Kidney glomerular epithelial cell (primary cell): ENCODE measurements at regions not wholly inside any gene's neighbourhood (a gene's known extent, or its start where the extent isn't known, plus 50 kb on each side); places are given as distances from the start of the nearest gene placed in this dataset.

Experiments used
- DNase-seq: peaks from one replicate; lab custom pipeline; 2025; lab: John Stamatoyannopoulos, UW

DNA sequence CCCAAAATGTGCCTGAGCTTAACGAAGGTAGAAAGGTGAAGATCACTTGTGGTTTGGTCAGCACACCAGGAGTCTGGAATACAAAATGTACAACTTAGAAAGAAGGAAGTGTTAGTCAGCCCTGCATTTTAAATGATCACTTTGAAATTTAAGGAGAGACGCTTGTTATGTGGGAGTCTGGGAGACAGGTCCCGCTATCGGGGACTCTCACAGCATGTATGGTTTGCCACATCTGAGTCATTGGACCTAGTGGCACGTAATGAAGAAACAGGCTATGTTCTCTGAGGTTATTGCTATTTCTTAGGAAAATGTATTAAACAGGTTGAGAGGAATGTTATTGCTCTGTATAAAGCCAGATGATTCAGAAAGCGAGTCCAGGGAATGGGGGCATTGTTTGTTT, 2362.5 kb upstream of the WWC1 start:
- no peak for DNase-seq

DNA sequence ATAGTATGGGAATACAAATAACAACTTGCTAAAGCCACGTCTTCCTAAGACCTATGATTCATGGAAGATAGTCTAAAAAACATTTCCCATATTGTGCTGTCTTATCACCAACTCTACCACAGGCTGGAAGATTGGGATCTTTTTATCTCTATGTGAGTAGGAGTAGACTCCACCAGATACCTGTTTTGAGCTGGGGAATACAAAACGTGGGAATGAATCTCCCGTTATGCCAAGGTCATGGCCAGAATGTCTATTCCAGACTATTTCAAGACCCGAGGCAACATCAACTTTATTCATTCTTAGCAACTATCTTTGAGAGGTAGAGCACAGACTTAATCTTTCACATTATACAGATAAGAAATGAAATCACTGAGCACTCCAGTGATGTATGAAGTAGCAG, 2350.9 kb upstream of the WWC1 start:
- DNase-seq, result no peak

- no peak for DNase-seq
Observed at GRCh38 chr5:165956854-165957253, 2334.6 kb upstream of the WWC1 start.

DNA sequence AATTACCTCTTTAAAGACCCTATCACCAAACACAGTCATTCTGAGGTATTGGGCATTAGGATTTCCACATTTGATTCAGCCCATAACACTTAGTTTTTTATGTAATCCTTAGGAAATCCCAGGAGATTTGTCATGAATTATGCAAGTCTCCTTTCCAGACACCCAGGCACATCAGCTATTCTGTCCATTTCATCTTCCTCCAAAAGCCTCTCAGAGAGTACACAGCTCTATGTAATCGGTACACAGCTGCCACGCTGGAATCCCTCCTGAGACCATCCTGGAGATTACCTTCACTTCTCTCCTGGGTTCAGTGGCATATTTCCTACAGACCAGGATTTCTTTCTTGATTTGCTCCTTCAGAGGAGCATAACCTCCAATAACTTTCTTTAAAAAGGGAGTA, 2309.8 kb upstream of the WWC1 start:
- no peak for DNase-seq

- DNase-seq, result no peak
Observed at GRCh38 chr5:165996201-165996875, 2295.1 kb upstream of the WWC1 start.

DNA sequence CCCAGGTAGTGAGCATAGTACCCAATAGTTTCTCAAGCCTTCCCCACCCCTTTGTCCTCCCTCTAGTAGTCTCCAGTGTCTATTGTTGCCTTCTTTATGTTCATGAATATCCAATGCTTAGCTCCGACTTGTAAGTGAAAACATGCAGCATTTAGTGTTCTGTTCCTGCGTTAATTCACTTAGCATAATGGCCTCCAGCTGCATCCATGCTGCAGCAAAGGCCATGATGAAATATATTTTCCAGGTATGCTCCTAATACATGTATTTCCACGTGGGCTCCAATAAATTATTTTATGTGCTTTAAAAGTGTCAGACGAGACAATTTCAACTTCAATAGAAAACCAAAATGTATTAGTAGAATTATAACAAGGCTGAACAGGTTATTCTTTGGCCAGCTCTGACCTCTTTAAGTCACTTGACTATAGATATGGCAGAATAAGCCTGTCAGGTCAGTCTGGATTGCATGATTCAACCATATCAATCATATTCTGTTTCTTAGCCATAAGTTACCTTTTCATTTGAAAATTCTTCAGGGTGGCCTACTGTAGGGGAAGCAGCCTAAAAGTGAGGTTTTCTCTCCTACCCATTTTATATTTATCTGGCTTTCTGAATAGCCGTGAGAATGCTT, 2291.6 kb upstream of the WWC1 start:
- DNase-seq, result no peak

- no peak for DNase-seq
Observed at GRCh38 chr5:166004006-166004405, 2287.4 kb upstream of the WWC1 start.

DNA sequence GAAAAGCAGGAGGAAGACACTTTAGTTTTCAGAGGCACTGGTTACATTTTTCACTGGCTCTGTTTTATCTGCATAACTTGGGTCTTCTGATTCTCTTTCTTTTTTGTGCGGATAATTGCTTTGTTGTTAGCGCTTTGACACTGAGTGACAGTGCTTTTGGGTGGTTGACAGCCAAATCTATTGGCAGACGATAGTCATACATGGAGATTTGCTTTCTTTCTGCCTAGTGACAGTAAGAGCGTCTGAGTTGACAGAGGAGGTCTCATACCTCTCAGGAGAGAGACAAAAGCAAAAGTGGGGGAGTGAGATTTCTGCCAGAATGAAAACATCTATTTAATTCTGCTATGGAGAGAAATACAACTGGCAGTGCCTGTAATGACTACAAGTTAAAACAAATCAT, 2278.0 kb upstream of the WWC1 start:
- no peak for DNase-seq

DNA sequence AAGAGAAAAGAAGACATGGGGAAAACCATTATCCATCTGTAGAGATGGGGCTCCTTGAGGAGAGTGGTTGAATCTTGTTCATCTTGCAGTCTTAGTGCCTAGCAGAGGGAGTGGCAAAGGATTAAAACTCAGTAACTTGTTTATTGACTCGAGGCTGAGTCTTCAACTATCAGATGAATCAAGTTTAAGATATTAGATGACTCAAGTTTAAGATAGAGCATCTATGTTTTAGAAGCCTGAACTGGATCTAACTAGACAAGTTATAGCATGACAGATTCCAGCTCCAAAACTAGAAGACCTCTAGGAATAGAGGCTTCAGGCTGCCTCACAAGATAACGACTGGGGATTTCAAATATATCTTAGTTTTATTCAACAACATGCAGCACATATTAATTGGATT, 2277.2 kb upstream of the WWC1 start:
- no peak for DNase-seq

DNA sequence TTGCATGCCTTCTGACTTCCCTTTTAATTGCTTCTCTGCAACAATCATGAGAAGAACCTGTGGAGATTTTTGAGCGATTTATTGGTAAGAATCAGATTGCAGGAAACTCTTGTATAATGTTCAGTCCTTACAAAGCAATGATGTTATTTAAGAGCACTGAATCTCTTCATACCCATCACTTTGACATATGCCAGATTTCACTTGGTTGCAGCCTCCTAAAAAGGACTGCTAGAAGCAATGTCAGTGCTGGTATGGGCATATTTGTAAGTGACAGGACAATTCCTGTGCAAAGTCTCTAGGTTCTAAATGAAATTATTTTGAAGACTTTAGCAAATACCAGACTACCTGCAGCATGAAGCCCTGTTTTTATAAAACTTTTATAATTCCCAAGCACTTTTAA, 2272.7 kb upstream of the WWC1 start:
- no peak for DNase-seq

- DNase-seq, result no peak
Observed at GRCh38 chr5:166022065-166022464, 2269.4 kb upstream of the WWC1 start.

GRCh38 chr5:166024970-166025369, 2266.5 kb upstream of the WWC1 start:
- DNase-seq, result no peak

GRCh38 chr5:166027582-166027981, 2263.9 kb upstream of the WWC1 start:
- no peak for DNase-seq

GRCh38 chr5:166031926-166032325, 2259.5 kb upstream of the WWC1 start:
- no peak for DNase-seq

DNA sequence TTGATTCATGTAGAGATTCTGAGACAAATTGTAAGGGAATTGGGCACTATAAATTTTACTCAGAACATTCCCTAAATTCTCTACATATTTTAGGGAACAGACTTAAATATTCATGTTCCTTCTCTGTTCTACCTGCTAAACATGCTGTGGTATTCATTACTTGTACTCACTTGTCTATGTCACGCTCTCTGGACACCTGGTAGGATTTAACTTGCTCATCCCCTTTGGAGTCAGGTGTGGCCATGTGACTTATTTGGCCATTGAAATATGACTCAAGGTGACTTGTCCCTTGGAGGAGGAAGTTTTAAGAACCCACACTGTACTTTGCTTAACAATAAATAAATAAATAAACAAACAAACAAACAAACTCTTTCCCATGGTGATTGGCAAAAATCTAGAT, 2258.8 kb upstream of the WWC1 start:
- DNase-seq, result no peak

DNA sequence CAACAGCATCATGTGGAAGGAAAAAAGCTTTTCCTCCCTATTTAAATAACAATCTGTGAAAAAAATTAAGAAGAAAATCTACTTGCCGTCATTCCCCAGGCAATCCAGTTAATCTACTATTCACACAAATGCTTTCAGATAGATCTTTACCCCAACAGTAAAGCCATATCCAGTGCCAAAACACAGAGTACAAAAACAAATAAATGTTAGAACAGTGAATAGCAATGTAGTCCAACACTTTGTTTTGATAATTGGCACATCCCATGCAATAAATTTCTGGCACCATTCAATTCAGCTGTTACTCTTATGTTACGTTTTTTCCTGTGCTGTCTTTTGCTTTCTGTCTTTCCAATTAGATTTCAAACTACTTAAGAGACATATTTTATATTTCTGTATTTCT, 2245.5 kb upstream of the WWC1 start:
- no peak for DNase-seq

GRCh38 chr5:166046956-166047355, 2244.5 kb upstream of the WWC1 start:
- no peak for DNase-seq

DNA sequence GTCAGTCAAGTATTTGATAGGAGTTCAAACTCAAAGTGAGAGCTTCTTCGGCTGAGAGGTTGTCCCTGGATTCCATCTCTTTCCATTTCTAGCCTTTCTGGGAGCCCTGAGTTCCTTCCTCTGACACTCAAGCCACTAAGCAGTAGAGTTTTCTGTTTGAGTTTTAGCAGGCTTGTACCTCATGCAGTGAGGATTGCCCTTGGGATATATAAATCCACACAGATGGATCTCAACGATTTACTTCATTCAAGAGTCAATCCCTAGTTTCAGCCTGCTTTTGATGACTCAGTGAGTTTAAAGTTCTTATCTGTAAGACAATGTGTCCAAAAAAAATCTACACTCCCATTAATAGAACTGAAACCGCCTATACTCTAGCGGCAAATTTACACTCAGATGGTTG, 2240.9 kb upstream of the WWC1 start:
- DNase-seq, result no peak

DNA sequence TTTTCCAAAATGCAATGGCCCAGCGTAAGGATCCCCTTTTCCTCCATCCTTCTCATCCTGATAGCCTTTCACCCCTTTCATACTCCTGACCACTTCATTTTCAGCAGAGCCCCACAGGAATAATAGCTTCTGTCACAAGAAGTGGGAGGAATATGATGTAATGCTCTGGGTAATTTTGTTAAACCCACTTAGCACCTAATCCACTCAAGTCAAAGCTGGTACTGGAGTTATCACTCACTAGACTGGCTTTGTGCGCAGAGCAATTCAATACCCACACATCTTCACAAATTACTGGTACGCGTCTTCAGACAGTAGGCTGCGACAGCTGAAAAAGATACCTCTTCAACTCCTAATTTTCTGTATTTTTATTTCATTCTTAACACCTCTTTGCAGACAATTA, 2232.8 kb upstream of the WWC1 start:
- DNase-seq, result no peak

GRCh38 chr5:166062094-166062493, 2229.4 kb upstream of the WWC1 start:
- no peak for DNase-seq

- DNase-seq, result no peak
Observed at GRCh38 chr5:166062719-166063118, 2228.7 kb upstream of the WWC1 start.

GRCh38 chr5:166063261-166063660, 2228.2 kb upstream of the WWC1 start:
- DNase-seq, result no peak

DNA sequence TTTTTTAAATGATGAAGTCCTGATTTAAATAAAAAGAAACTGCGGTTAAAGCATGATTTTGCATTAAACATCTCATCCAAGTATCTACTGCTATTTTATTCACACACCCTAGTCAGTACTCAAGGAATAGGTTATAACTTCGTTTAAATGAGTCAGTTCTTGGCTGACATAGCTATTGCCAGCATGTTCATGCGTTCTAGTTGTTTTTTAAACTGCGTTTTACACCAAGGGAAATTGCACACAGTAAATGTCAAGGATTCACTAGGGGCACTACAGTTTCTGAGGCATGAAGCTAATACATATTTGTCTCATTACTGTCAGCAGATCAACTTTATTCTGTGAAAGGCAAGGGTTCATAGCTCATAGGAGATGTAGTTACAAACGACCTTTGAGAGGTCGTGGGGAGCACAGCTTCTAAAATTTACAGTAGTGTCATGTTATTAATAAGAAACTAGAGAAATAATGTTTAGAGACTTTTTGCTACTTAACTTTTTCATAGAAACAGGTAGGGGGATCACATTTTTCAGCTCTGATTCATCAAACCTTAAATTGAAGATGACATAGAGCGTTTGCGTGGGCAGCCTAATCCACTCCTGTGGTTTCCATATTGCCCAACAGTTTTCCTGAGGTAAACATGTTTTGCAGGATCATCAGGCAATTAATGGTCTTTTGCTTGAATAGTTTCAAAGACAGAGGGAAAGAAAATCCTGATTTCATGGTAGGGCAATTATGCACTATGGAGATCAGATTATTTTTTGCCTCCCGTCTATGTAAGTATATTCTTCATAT, 2222.7 kb upstream of the WWC1 start:
- no peak for DNase-seq
